ENCODE measurements at regions not wholly inside any gene's neighbourhood (a gene's known extent, or its start where the extent isn't known, plus 50 kb on each side); places are given as distances from the start of the nearest gene placed in this dataset.

- no peak for ATAC-seq
- intact Hi-C loops (cut with DNase I, micrococcal nuclease): no loop called here
- no peak for DNase-seq
- no peaks in the 10 kb centered on the region for H3K36me3 ChIP-seq (ENCODE audit: low read depth)
- H3K9me3 ChIP-seq: no peaks in the 10 kb centered on the region
- no peaks in the 10 kb centered on the region for H3K4me1 ChIP-seq (ENCODE audit: low read depth)
- no peak overlapping the region for H3K4me3 ChIP-seq
- no peak for TF ChIP-seq CTCF (IDR thresholded peaks at IDR 0.05)
Measured at GRCh38 chr1:30538226-30538992, 185.0 kb downstream of the MATN1 start.

- H3K36me3 ChIP-seq (ENCODE audit: low read depth): no peaks in the 10 kb centered on the region
- no peaks in the 10 kb centered on the region for H3K9me3 ChIP-seq
- no peaks in the 10 kb centered on the region for H3K4me1 ChIP-seq (ENCODE audit: low read depth)
- H3K4me3 ChIP-seq: no peak overlapping the region
- DNase-seq (no peak), ATAC-seq (no peak)
- TF ChIP-seq CTCF (IDR thresholded peaks at IDR 0.05): no peak
- intact Hi-C loops (cut with DNase I, micrococcal nuclease): no loop called here
Measured at GRCh38 chr1:30537279-30537678, 186.1 kb downstream of the MATN1 start.

GRCh38 chr1:30536530-30536929 lies 186.9 kb downstream of the MATN1 start:
- DNase-seq (no peak), ATAC-seq (no peak)
- TF ChIP-seq CTCF (IDR thresholded peaks at IDR 0.05): no peak
- intact Hi-C loops (cut with DNase I, micrococcal nuclease): no loop called here
- no peaks in the 10 kb centered on the region for H3K4me1 ChIP-seq (ENCODE audit: low read depth)
- no peak overlapping the region for H3K4me3 ChIP-seq
- H3K9me3 ChIP-seq: no peaks in the 10 kb centered on the region
- H3K36me3 ChIP-seq (ENCODE audit: low read depth): no peaks in the 10 kb centered on the region

GRCh38 chr1:30535595-30536325 lies 187.6 kb downstream of the MATN1 start:
- TF ChIP-seq CTCF (IDR thresholded peaks at IDR 0.05): no peak
- intact Hi-C loops (cut with DNase I, micrococcal nuclease): no loop called here
- ATAC-seq: no peak
- H3K9me3 ChIP-seq: no peaks in the 10 kb centered on the region
- H3K4me1 ChIP-seq (ENCODE audit: low read depth): no peaks in the 10 kb centered on the region
- DNase-seq: no peak
- no peak overlapping the region for H3K4me3 ChIP-seq
- no peaks in the 10 kb centered on the region for H3K36me3 ChIP-seq (ENCODE audit: low read depth)

- no peaks in the 10 kb centered on the region for H3K36me3 ChIP-seq (ENCODE audit: low read depth)
- H3K4me1 ChIP-seq (ENCODE audit: low read depth): peaks cover under 1% of the 10 kb centered on the region
- TF ChIP-seq CTCF (IDR thresholded peaks at IDR 0.05): no peak
- intact Hi-C loops (cut with DNase I, micrococcal nuclease): no loop called here
- no peak for DNase-seq
- H3K4me3 ChIP-seq: no peak overlapping the region
- ATAC-seq: no peak
- H3K9me3 ChIP-seq: no peaks in the 10 kb centered on the region
Measured at GRCh38 chr1:30534551-30534940, 188.8 kb downstream of the MATN1 start.

Measured in mucosa of descending colon (tissue), 3 donors.